ENCODE measurements at regions not wholly inside any gene's neighbourhood (a gene's known extent, or its start where the extent isn't known, plus 50 kb on each side); places are given as distances from the start of the nearest gene placed in this dataset.
"Not testable (repeated sequence)": the region's sequence is repeated elsewhere in the genome, so short reads cannot be mapped to it uniquely, and the experiment has no call there.

GRCh38 chr6:133100865-133101264, 140.3 kb upstream of the EYA4 start:
- no peak for DNase-seq

- no peak for DNase-seq
Measured at GRCh38 chr6:133101790-133102189, 139.4 kb upstream of the EYA4 start.

GRCh38 chr6:133106934-133107333, 134.2 kb upstream of the EYA4 start:
- no peak for DNase-seq

GRCh38 chr6:133108419-133108818, 132.7 kb upstream of the EYA4 start:
- DNase-seq: no peak

GRCh38 chr6:133114973-133115372, 126.2 kb upstream of the EYA4 start:
- no peak for DNase-seq

- DNase-seq: no peak
Measured at GRCh38 chr6:133115946-133116345, 125.2 kb upstream of the EYA4 start.

- DNase-seq: peak in 2 of 58 donors; percentile 1 to 5
Measured at GRCh38 chr6:133128191-133128590, 113.0 kb upstream of the EYA4 start.

- DNase-seq: no peak
Measured at GRCh38 chr6:133129556-133129955, 111.6 kb upstream of the EYA4 start.

- DNase-seq: peak in 41 of 58 donors; percentile 4 to 88 (median 44)
Measured at GRCh38 chr6:133130863-133131262, 110.3 kb upstream of the EYA4 start.

- no peak for DNase-seq
Measured at GRCh38 chr6:133131621-133132465, 109.3 kb upstream of the EYA4 start.

GRCh38 chr6:133132466-133132971, 108.6 kb upstream of the EYA4 start:
- no peak for DNase-seq

GRCh38 chr6:133136177-133136880, 104.8 kb upstream of the EYA4 start:
- peak in 1 of 58 donors; percentile 37 for DNase-seq

GRCh38 chr6:133147470-133148184, 93.5 kb upstream of the EYA4 start:
- not testable (repeated sequence) for DNase-seq

GRCh38 chr6:133156689-133157088, 84.5 kb upstream of the EYA4 start:
- no peak for DNase-seq

- DNase-seq: no peak
Measured at GRCh38 chr6:133157995-133158394, 83.2 kb upstream of the EYA4 start.

GRCh38 chr6:133159255-133159795, 81.8 kb upstream of the EYA4 start:
- DNase-seq: peak in 5 of 58 donors; percentile 5 to 19 (median 9)

GRCh38 chr6:133160536-133160935, 80.6 kb upstream of the EYA4 start:
- DNase-seq: no peak

- no peak for DNase-seq
Measured at GRCh38 chr6:133165235-133165634, 75.9 kb upstream of the EYA4 start.

- no peak for DNase-seq
Measured at GRCh38 chr6:133166766-133167165, 74.4 kb upstream of the EYA4 start.

GRCh38 chr6:133169901-133170300, 71.3 kb upstream of the EYA4 start:
- DNase-seq: peak in 1 of 58 donors; percentile 3

GRCh38 chr6:133170602-133171001, 70.6 kb upstream of the EYA4 start:
- DNase-seq: no peak
